AG09319 (cell line): ENCODE measurements at regions not wholly inside any gene's neighbourhood (a gene's known extent, or its start where the extent isn't known, plus 50 kb on each side); places are given as distances from the start of the nearest gene placed in this dataset.

Source experiments
- DNase-seq: peaks from one replicate; pipeline ENCODE4 v3.0.0-alpha.2; 2010; ENCODE audit warnings: low read depth; ENCODE audit errors: extremely low read depth
- TF ChIP-seq, protein P1 (sequence below): IDR thresholded peaks from 2 replicates; pipeline ENCODE4 v1.5.1; 2011; ENCODE audit warnings: low read depth, mild to moderate bottlenecking, inconsistent platforms, low read length, moderate library complexity

DNA sequence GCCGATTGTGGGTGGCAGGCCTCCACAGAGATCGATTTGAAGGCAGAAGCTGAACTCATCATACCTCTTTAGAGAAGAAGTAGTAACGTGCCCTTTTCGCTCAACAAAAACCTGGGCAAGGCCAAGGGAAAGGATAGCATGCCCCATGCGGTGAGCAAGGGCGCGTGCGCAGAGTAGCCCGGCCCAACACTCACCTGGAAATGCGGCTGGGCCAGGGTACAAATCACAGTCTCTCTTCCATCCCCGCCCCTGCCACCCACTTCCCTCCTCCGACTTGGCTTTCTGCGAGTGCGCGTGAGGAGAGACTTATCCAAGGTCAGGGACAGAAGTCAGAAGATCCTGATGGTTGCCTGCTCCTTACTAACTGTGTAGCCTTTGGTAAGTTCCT, 160.7 kb upstream of the C1orf21 start:
- TF ChIP-seq, protein P1, sequence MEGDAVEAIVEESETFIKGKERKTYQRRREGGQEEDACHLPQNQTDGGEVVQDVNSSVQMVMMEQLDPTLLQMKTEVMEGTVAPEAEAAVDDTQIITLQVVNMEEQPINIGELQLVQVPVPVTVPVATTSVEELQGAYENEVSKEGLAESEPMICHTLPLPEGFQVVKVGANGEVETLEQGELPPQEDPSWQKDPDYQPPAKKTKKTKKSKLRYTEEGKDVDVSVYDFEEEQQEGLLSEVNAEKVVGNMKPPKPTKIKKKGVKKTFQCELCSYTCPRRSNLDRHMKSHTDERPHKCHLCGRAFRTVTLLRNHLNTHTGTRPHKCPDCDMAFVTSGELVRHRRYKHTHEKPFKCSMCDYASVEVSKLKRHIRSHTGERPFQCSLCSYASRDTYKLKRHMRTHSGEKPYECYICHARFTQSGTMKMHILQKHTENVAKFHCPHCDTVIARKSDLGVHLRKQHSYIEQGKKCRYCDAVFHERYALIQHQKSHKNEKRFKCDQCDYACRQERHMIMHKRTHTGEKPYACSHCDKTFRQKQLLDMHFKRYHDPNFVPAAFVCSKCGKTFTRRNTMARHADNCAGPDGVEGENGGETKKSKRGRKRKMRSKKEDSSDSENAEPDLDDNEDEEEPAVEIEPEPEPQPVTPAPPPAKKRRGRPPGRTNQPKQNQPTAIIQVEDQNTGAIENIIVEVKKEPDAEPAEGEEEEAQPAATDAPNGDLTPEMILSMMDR = no peak

DNA sequence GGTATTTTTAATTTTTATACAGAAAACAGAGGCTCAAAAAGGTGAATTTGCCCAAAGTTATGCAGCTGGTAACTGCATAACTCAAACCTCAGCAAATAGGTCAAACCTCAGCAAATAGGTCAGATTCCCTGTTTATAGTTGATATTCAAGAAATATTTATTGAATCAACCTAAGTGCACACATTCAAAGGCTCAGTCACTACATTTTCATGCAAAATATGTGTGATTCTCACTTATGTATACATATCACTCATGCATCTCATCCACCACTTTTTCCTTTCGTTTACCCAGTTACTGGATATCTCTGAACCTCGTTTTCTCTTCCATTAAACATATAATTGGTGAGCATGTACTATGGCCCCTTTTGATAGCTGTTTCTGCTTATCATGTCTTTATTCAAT, 158.3 kb upstream of the C1orf21 start:
- TF ChIP-seq, protein P1 = no peak
- no peak for DNase-seq

More for the DNA sequence above, 160.7 kb upstream of the C1orf21 start:
- no peak for DNase-seq

DNA sequence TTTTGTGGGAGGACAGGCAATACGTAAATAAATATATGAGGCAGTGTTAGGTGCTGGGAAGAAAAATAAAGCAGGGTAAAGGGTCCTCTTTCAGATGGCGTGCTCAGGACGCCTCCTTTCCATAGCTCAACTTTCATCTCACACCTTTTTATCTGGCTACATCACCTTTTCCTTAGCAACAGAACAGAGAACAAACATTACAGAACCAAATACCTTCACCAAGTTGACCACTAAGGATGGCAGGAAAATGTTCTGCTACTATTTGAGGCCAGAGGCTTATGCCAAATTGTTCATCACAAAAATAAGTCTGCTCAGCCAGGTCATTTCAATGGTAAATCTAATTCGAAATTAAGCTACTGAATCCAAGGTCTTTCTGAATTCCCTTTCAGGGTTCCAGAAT, 149.2 kb upstream of the C1orf21 start:
- TF ChIP-seq, protein P1 = no peak
- DNase-seq = no peak

DNA sequence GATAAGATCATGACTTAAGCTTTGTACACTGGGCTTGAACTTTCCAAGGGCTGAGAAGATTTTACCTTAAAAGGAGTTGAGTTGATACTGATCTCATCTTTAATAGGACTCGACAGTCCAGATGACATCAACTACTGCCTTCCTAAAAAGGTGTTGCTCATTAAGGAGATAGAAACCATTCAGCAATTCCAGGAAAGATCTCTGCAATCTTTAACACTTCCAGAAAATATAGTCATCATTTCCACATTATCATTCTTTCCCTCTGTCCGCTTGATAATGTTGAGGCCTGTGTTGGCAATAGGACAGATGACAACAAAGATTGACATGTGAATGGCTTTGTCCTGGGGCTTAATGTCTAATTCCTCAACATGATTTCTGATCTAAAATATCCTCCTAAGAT, 145.4 kb upstream of the C1orf21 start:
- no peak for DNase-seq
- TF ChIP-seq, protein P1 = no peak

DNA sequence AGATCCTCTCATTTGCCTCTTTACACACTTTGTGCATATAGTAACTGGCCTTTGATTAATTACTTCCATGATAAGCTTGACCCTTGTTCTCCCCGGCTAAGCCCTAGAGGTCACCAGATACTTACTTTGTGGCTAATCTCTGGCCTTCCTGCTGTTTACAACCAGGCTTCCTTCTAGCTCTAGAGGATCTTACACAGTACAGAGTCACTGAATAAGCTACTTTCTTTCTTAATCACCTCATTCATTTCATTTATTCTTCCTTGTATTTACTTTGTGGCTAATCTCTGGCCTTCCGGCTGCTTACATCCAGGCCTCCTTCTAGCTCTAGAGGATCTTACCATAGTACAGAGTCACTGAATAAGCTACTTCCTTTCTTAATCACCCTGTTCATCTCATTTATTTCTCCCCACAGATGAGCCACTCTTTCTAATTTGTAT, 144.3 kb upstream of the C1orf21 start:
- peak; percentile 29 for DNase-seq
- TF ChIP-seq, protein P1 = peak; percentile 31

DNA sequence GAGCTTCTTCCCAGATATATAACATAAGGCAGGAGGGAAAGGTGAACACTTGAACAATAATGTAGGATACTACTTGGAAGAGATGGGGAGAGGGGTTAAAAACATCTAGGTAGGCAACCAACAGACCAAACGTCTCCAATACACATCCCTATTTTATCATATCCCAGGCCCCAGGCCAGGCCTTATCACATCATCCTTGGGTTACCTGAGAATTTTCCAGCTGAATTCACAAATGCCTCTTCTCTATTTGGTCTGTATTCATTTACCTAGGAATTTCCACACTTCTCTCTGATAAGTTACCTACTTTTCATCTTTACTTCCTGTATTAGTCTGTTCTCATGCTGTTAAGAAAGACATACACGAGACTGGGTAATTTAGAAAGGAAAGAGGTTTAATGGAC, 141.9 kb upstream of the C1orf21 start:
- no peak for DNase-seq

DNA sequence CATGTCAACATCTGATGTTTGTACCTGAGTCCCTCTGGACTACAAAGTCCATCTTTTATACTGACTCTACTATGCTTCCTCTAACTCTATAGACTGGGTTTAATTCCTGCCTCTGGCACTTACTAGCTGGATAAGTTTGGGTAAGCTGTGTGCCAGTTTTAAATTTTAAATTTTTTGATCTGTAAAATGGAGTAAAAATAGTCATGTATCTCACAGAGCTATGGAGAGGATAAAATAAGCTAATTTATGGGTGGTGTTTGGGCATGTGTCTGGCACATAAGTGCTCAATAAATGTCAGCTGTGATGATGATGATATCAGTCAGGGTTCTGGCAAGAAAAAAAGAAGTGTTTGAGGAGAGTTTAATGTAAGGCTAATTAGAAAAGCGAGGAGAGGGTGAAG, 139.2 kb upstream of the C1orf21 start:
- TF ChIP-seq, protein P1 = no peak
- DNase-seq = no peak

More for the DNA sequence above, 141.9 kb upstream of the C1orf21 start:
- TF ChIP-seq, protein P1 = no peak
